Lower lobe of right lung (tissue), 2 donors: ENCODE measurements at regions not wholly inside any gene's neighbourhood (a gene's known extent, or its start where the extent isn't known, plus 50 kb on each side); places are given as distances from the start of the nearest gene placed in this dataset.

Source experiments
- ATAC-seq, 2 donors: fragments of 200-7000 bp; cut with Tn5 transposase; one replicate each; pipeline ENCODE4 v1.9.1; 2020 to 2022; ENCODE audit warnings: mild to moderate bottlenecking in 2 of 2, moderate library complexity in 2 of 2
- DNase-seq: peaks from one replicate; pipeline ENCODE4 v3.0.0-alpha.2; 2020
- H3K27ac ChIP-seq: fragments of 200-600 bp; one replicate; pipeline ENCODE4 v1.8.0; 2022
- H3K27me3 ChIP-seq: fragments of 200-600 bp; one replicate; pipeline ENCODE4 v1.8.0; 2022; ENCODE audit warnings: low read depth
- H3K36me3 ChIP-seq: fragments of 200-600 bp; one replicate; pipeline ENCODE4 v1.8.0; 2022; ENCODE audit warnings: mild to moderate bottlenecking
- H3K4me1 ChIP-seq: fragments of 200-600 bp; one replicate; pipeline ENCODE4 v1.8.0; 2022
- H3K4me3 ChIP-seq: fragments of 200-600 bp; one replicate; pipeline ENCODE4 v1.8.0; 2022; ENCODE audit warnings: mild to moderate bottlenecking
- H3K9me3 ChIP-seq: fragments of 200-600 bp; one replicate; pipeline ENCODE4 v1.8.0; 2022
- intact Hi-C: fragments of 100-400 bp; cut with DNase I; formaldehyde crosslinking; loops from one replicate; pipeline ENCODE4 v1.11.0; 2022
- TF ChIP-seq, protein P1 (sequence below): fragments of 200-600 bp; IDR thresholded peaks from one replicate; pipeline ENCODE4 v1.8.0; 2022; ENCODE audit warnings: antibody characterized with exemption, mild to moderate bottlenecking
- donor health status: DM: no; HTN: yes; CAD: no; lungs with severe emphysema.

DNA sequence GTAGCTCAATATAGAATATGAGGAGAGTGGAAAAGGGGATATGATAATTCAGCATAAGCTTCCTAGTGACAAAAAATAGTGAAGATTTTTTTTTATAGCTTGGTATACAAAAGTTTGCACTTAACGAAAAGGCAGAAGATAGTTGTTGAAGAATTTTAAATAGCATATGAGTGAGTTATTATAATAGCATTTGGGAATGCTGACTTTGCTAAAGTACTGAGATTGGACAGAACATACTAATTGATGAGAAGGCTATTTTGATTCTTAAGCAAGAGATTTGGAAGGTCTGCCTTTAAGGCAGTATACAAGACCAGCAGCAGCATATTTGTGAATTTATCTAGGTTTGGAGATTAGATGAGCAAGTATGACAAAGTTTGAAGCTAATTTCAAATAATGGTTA, 600.9 kb upstream of the POT1 start:
- intact Hi-C loops, result no loop called here
- Histone ChIP-seq H3K9me3 (no peaks in the 10 kb centered on the region), H3K27ac (no peak overlapping the region), H3K27me3 (no peaks in the 10 kb centered on the region), H3K4me1 (no peaks in the 10 kb centered on the region), H3K36me3 (no peaks in the 10 kb centered on the region), H3K4me3 (no peak overlapping the region)
- ATAC-seq (no peak), DNase-seq (no peak)
- TF ChIP-seq, protein P1, sequence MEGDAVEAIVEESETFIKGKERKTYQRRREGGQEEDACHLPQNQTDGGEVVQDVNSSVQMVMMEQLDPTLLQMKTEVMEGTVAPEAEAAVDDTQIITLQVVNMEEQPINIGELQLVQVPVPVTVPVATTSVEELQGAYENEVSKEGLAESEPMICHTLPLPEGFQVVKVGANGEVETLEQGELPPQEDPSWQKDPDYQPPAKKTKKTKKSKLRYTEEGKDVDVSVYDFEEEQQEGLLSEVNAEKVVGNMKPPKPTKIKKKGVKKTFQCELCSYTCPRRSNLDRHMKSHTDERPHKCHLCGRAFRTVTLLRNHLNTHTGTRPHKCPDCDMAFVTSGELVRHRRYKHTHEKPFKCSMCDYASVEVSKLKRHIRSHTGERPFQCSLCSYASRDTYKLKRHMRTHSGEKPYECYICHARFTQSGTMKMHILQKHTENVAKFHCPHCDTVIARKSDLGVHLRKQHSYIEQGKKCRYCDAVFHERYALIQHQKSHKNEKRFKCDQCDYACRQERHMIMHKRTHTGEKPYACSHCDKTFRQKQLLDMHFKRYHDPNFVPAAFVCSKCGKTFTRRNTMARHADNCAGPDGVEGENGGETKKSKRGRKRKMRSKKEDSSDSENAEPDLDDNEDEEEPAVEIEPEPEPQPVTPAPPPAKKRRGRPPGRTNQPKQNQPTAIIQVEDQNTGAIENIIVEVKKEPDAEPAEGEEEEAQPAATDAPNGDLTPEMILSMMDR, result no peak

DNA sequence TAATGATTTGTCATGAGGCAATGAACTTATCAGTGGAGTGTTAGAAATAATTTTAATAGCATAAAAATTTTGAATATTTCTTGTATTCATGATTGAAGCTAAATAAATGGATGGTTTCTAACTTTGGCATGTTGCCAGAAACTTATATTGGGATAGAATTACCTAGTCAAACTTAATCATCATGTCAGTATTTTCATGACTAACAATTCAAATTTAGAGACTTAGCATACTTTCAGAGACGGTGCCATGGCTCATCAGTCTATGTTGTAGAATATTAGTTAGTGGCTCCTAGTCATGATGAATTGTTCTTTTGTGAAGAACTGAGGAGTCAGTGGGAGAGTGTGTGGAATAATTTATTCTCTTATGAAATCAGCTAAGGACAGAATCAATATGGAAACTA, 599.6 kb upstream of the POT1 start:
- intact Hi-C loops, result no loop called here
- ATAC-seq (no peak), DNase-seq (no peak)
- no peak overlapping the region for H3K4me3 ChIP-seq
- H3K9me3 ChIP-seq, result no peaks in the 10 kb centered on the region
- H3K36me3 ChIP-seq, result no peaks in the 10 kb centered on the region
- TF ChIP-seq, protein P1, result no peak
- no peaks in the 10 kb centered on the region for H3K27me3 ChIP-seq
- H3K4me1 ChIP-seq, result no peaks in the 10 kb centered on the region
- no peak overlapping the region for H3K27ac ChIP-seq

DNA sequence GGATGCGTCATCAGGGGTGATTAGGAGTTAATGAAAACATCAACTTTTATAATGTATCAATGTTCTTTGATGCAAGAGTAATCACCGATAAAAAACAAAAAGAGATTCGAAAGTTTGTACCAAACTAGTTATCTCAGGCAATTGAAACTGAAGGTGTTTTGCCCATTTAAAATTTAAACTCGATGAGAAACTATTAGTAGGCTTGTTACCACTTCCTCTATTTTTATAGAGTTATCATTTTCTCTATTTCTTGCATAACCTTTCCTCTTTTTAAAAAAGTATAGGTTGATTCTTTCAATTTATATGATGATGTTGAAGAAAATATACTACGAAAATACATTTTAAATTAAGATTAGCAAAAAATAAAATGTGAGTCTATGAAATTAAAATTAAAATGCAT, 597.3 kb upstream of the POT1 start:
- Histone ChIP-seq H3K9me3 (no peaks in the 10 kb centered on the region), H3K36me3 (no peaks in the 10 kb centered on the region), H3K27ac (no peak overlapping the region), H3K4me1 (no peaks in the 10 kb centered on the region), H3K27me3 (no peaks in the 10 kb centered on the region), H3K4me3 (no peak overlapping the region)
- intact Hi-C loops, result no loop called here
- TF ChIP-seq, protein P1, result no peak
- DNase-seq (no peak), ATAC-seq (no peak)

DNA sequence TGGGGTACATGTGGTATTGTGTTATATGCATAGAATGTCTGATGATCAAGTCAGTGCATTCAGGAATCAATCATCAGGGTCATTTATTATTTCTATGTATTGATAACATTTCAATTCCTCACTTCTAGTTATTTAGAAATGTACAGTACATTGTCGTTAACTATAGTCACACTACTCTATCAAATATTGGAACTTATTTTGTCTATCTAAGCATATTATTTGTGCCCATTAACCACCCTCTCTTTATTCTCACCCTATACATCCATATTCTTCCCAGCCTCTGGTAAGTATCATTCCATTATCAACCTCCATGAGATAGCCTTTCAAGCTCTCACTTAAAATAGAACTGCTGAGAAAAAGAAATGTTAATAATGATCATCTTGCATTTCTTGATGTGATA, 596.5 kb upstream of the POT1 start:
- Histone ChIP-seq H3K36me3 (no peaks in the 10 kb centered on the region), H3K27me3 (no peaks in the 10 kb centered on the region), H3K4me3 (no peak overlapping the region), H3K9me3 (no peaks in the 10 kb centered on the region), H3K4me1 (no peaks in the 10 kb centered on the region), H3K27ac (no peak overlapping the region)
- intact Hi-C loops, result no loop called here
- no peak for ATAC-seq
- TF ChIP-seq, protein P1, result no peak
- no peak for DNase-seq

DNA sequence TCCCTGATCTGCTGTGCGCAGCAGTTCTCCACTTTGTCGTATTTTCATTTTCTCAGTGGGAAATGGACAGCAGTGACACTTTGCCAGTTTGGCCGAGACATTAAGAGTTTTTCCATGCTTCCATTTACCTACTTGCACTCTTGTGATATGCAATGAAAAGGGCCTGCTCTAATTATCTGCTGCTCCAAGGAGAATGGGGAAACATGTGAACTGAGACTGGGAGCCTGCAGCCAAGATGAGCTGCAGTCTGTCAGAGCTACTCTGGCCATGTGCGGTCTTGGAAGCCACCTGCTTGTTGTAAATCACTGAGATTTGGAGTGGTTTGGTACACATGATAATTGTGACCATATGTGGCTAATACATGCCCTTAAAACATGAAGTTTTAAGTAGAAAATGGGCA, 586.6 kb upstream of the POT1 start:
- DNase-seq, result no peak
- no peaks in the 10 kb centered on the region for H3K27me3 ChIP-seq
- H3K4me1 ChIP-seq, result no peaks in the 10 kb centered on the region
- H3K27ac ChIP-seq, result no peak overlapping the region
- no peak for ATAC-seq
- H3K36me3 ChIP-seq, result no peaks in the 10 kb centered on the region
- TF ChIP-seq, protein P1, result no peak
- H3K4me3 ChIP-seq, result no peak overlapping the region
- no peaks in the 10 kb centered on the region for H3K9me3 ChIP-seq
- intact Hi-C loops, result no loop called here

DNA sequence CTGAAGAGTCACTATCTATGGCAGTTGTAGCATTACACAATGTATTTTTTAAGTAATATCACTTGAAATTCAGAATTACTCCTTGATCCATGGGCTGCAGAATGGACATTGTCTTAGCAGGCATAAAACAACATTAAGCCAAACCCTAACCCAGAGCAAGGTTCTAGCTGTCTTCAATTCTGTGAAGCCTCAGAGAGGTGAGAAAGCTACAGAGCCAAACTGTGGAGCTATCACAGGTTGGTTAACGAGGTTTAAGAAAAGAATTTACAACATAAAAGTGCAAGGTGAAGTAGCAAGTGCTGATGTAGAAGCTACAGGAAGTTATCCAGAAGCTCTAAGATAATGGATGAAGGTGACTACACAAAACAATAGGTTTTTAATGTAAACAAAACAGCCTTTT, 582.7 kb upstream of the POT1 start:
- no peaks in the 10 kb centered on the region for H3K36me3 ChIP-seq
- DNase-seq (no peak), ATAC-seq (no peak)
- intact Hi-C loops, result no loop called here
- H3K27me3 ChIP-seq, result no peaks in the 10 kb centered on the region
- H3K4me3 ChIP-seq, result no peak overlapping the region
- H3K9me3 ChIP-seq, result no peaks in the 10 kb centered on the region
- H3K4me1 ChIP-seq, result no peaks in the 10 kb centered on the region
- H3K27ac ChIP-seq, result no peak overlapping the region
- TF ChIP-seq, protein P1, result no peak
